Renal pelvis (tissue), 1 donor: ENCODE measurements at regions not wholly inside any gene's neighbourhood (a gene's known extent, or its start where the extent isn't known, plus 50 kb on each side); places are given as distances from the start of the nearest gene placed in this dataset.

Experiments used
- DNase-seq: peaks from one replicate; pipeline ENCODE4 v3.0.0-alpha.2; 2013

- no peak for DNase-seq
These were observed 63.4 kb upstream of the ZEB2 start for GRCh38 chr2:144583381-144583729.

GRCh38 chr2:144582651-144583380, 62.9 kb upstream of the ZEB2 start:
- DNase-seq = no peak

GRCh38 chr2:144580521-144581161, 60.7 kb upstream of the ZEB2 start:
- DNase-seq = no peak

GRCh38 chr2:144579556-144579955, 59.6 kb upstream of the ZEB2 start:
- DNase-seq = no peak

GRCh38 chr2:144578099-144578498, 58.2 kb upstream of the ZEB2 start:
- no peak for DNase-seq

- no peak for DNase-seq
These were observed 53.1 kb upstream of the ZEB2 start for GRCh38 chr2:144572977-144573376.

- no peak for DNase-seq
These were observed 51.9 kb upstream of the ZEB2 start for GRCh38 chr2:144571770-144572169.

- DNase-seq = no peak
These were observed 50.6 kb upstream of the ZEB2 start for GRCh38 chr2:144570566-144570965.
